ENCODE measurements at regions not wholly inside any gene's neighbourhood (a gene's known extent, or its start where the extent isn't known, plus 50 kb on each side); places are given as distances from the start of the nearest gene placed in this dataset.

DNA sequence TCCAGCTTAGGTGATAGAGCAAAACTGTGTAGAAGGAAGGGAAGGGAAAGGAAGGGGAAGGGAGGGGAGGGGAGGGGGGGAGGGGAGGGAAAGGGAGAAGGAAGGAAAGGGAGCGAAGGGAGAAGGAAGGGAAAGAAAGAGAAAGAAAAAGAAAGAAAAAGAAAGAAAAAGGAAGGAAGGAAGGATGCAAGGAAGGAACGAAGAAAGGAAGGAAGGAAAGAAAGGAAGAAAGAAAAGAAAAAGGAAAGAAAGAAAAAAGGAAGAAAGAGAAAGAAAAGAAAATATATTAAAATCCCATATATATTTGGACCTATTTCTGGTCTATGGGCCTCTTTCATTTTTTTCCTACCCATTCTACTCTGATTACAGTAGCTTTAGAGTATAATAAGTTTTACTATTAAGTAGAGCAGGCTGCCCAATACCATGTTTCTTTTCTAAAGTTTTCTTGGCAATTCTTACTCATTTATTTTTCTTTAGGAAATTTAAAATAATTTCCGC, 229.1 kb downstream of the AUH start:
- TF ChIP-seq, protein P1, sequence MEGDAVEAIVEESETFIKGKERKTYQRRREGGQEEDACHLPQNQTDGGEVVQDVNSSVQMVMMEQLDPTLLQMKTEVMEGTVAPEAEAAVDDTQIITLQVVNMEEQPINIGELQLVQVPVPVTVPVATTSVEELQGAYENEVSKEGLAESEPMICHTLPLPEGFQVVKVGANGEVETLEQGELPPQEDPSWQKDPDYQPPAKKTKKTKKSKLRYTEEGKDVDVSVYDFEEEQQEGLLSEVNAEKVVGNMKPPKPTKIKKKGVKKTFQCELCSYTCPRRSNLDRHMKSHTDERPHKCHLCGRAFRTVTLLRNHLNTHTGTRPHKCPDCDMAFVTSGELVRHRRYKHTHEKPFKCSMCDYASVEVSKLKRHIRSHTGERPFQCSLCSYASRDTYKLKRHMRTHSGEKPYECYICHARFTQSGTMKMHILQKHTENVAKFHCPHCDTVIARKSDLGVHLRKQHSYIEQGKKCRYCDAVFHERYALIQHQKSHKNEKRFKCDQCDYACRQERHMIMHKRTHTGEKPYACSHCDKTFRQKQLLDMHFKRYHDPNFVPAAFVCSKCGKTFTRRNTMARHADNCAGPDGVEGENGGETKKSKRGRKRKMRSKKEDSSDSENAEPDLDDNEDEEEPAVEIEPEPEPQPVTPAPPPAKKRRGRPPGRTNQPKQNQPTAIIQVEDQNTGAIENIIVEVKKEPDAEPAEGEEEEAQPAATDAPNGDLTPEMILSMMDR (IDR thresholded peaks at IDR 0.05), result no peak
- TF ChIP-seq, protein P2, sequence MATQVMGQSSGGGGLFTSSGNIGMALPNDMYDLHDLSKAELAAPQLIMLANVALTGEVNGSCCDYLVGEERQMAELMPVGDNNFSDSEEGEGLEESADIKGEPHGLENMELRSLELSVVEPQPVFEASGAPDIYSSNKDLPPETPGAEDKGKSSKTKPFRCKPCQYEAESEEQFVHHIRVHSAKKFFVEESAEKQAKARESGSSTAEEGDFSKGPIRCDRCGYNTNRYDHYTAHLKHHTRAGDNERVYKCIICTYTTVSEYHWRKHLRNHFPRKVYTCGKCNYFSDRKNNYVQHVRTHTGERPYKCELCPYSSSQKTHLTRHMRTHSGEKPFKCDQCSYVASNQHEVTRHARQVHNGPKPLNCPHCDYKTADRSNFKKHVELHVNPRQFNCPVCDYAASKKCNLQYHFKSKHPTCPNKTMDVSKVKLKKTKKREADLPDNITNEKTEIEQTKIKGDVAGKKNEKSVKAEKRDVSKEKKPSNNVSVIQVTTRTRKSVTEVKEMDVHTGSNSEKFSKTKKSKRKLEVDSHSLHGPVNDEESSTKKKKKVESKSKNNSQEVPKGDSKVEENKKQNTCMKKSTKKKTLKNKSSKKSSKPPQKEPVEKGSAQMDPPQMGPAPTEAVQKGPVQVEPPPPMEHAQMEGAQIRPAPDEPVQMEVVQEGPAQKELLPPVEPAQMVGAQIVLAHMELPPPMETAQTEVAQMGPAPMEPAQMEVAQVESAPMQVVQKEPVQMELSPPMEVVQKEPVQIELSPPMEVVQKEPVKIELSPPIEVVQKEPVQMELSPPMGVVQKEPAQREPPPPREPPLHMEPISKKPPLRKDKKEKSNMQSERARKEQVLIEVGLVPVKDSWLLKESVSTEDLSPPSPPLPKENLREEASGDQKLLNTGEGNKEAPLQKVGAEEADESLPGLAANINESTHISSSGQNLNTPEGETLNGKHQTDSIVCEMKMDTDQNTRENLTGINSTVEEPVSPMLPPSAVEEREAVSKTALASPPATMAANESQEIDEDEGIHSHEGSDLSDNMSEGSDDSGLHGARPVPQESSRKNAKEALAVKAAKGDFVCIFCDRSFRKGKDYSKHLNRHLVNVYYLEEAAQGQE (IDR thresholded peaks at IDR 0.05; ENCODE audit: insufficient read depth in 1 of 2, low read depth in 2 of 2, low read length in 1 of 2), result no peak
